Parathyroid adenoma (tissue), 2 donors: ENCODE measurements at regions not wholly inside any gene's neighbourhood (a gene's known extent, or its start where the extent isn't known, plus 50 kb on each side); places are given as distances from the start of the nearest gene placed in this dataset.
A peak's percentile ranks its signal among the peaks of the same experiment; 100 is the strongest.

Experiments used
- H2AFZ ChIP-seq: fragments of 300-600 bp; sonication (generic); one replicate; pipeline ENCODE4 v1.7.0; 2017; ENCODE audit warnings: antibody characterized with exemption, mild to moderate bottlenecking
- H3K27ac ChIP-seq: fragments of 300-600 bp; sonication (generic); one replicate; pipeline ENCODE4 v1.7.0; 2017
- H3K27me3 ChIP-seq: fragments of 300-600 bp; sonication (generic); one replicate; pipeline ENCODE4 v1.7.0; 2017; ENCODE audit warnings: low read length; ENCODE audit not compliant: control insufficient read depth, insufficient read depth
- H3K36me3 ChIP-seq: fragments of 300-600 bp; sonication (generic); one replicate; pipeline ENCODE4 v1.7.0; 2017; ENCODE audit warnings: low read length; ENCODE audit not compliant: control insufficient read depth, insufficient read depth
- H3K4me1 ChIP-seq: fragments of 300-600 bp; sonication (generic); one replicate; pipeline ENCODE4 v1.7.0; 2017; ENCODE audit warnings: control low read depth
- H3K4me2 ChIP-seq: fragments of 300-600 bp; sonication (generic); one replicate; pipeline ENCODE4 v1.7.0; 2017; ENCODE audit warnings: low read length
- H3K4me3 ChIP-seq: fragments of 300-600 bp; sonication (generic); one replicate; pipeline ENCODE4 v1.7.0; 2017; ENCODE audit warnings: low read depth, low read length
- H3K79me2 ChIP-seq: fragments of 300-600 bp; sonication (generic); one replicate; pipeline ENCODE4 v1.7.0; 2017; ENCODE audit warnings: control low read depth
- H3K9ac ChIP-seq: fragments of 300-600 bp; sonication (generic); one replicate; pipeline ENCODE4 v1.7.0; 2017; ENCODE audit warnings: mild to moderate bottlenecking
- H3K9me3 ChIP-seq: fragments of 300-600 bp; sonication (generic); one replicate; pipeline ENCODE4 v1.7.0; 2017; ENCODE audit warnings: low read length; ENCODE audit not compliant: control insufficient read depth
- CTCF ChIP-seq: fragments of 300-600 bp; sonication (generic); IDR thresholded peaks from one replicate; pipeline ENCODE4 v1.7.0; 2017; ENCODE audit warnings: antibody characterized with exemption, mild to moderate bottlenecking
- donor health status: primary hyperparathyroidism.

GRCh38 chr14:100381395-100382105 lies 58.4 kb downstream of the SLC25A47 start:
- no peaks in the 10 kb centered on the region for H3K9me3 ChIP-seq
- no peak overlapping the region for H3K9ac ChIP-seq

GRCh38 chr14:100382106-100382455 lies 58.9 kb downstream of the SLC25A47 start:
- Histone ChIP-seq H3K9ac (no peak overlapping the region), H3K4me1 (no peaks in the 10 kb centered on the region), H2AFZ (no peak overlapping the region), H3K4me2 (no peak overlapping the region), H3K36me3 (no peaks in the 10 kb centered on the region), H3K27me3 (no peaks in the 10 kb centered on the region), H3K9me3 (no peaks in the 10 kb centered on the region), H3K79me2 (peaks cover 27% of the 10 kb centered on the region), H3K27ac (no peak overlapping the region), H3K4me3 (no peak overlapping the region)
- TF ChIP-seq CTCF: no peak

More at GRCh38 chr14:100381395-100382105, 58.4 kb downstream of the SLC25A47 start:
- H3K27ac ChIP-seq: no peak overlapping the region
- no peak overlapping the region for H2AFZ ChIP-seq
- no peak for TF ChIP-seq CTCF
- no peaks in the 10 kb centered on the region for H3K27me3 ChIP-seq
- no peaks in the 10 kb centered on the region for H3K4me1 ChIP-seq
- H3K4me3 ChIP-seq: no peak overlapping the region
- H3K36me3 ChIP-seq: no peaks in the 10 kb centered on the region
- no peak overlapping the region for H3K4me2 ChIP-seq
- peaks cover 27% of the 10 kb centered on the region for H3K79me2 ChIP-seq

- Histone ChIP-seq H3K79me2 (peaks cover 30% of the 10 kb centered on the region), H3K27ac (no peak overlapping the region), H3K36me3 (no peaks in the 10 kb centered on the region), H3K27me3 (no peaks in the 10 kb centered on the region), H3K4me2 (no peak overlapping the region), H3K9me3 (no peaks in the 10 kb centered on the region), H2AFZ (no peak overlapping the region), H3K4me1 (no peaks in the 10 kb centered on the region), H3K9ac (no peak overlapping the region), H3K4me3 (no peak overlapping the region)
- peak; percentile 56 for TF ChIP-seq CTCF
Measured at GRCh38 chr14:100383727-100384158, 60.6 kb downstream of the SLC25A47 start.

GRCh38 chr14:100384277-100384676 lies 61.1 kb downstream of the SLC25A47 start:
- TF ChIP-seq CTCF: no peak
- H3K27ac ChIP-seq: no peak overlapping the region

More at GRCh38 chr14:100384277-100384676, 61.1 kb downstream of the SLC25A47 start:
- Histone ChIP-seq H3K79me2 (peaks cover 30% of the 10 kb centered on the region), H3K4me3 (no peak overlapping the region), H3K27me3 (no peaks in the 10 kb centered on the region), H3K4me2 (no peak overlapping the region), H3K4me1 (no peaks in the 10 kb centered on the region), H3K9me3 (no peaks in the 10 kb centered on the region), H2AFZ (no peak overlapping the region), H3K36me3 (no peaks in the 10 kb centered on the region), H3K9ac (no peak overlapping the region)
